Fibroblast of peridontal ligament (primary cell): ENCODE measurements at regions not wholly inside any gene's neighbourhood (a gene's known extent, or its start where the extent isn't known, plus 50 kb on each side); places are given as distances from the start of the nearest gene placed in this dataset.
"Not testable (repeated sequence)": the region's sequence is repeated elsewhere in the genome, so short reads cannot be mapped to it uniquely, and the experiment has no call there.

ENCODE experiments used
- DNase-seq: peaks from one replicate; pipeline ENCODE4 v3.0.0-alpha.2; 2010; ENCODE audit errors: extremely low read depth

DNA sequence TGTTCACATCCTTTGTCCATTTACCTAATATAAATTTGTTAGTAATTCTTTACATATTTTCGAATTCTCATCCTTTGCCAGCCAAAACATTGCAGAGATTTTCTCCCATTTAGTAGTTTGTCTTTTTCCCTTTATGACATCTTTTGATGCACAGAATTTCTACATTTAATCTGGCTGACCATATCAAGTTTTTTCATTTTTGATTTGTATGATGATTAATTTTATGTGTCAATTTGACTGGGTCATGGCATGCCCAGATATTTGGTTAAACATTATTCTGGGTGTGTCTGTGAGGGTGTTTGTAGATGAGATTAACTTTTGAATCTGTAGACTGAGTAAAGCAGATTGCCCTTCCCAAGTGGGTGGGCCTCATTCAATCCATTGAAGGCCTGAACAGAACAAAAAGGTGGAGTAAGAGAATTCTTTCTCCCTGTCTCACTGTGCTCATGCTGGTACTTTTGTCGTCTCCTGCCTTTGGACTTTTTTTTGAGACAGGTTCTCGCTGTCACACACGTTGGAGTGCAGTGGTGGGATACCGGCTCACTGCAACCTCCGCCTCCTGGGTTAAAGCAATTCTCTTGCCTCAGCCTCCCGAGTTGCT, 72.1 kb upstream of the EPB41L1 start:
- no peak for DNase-seq

DNA sequence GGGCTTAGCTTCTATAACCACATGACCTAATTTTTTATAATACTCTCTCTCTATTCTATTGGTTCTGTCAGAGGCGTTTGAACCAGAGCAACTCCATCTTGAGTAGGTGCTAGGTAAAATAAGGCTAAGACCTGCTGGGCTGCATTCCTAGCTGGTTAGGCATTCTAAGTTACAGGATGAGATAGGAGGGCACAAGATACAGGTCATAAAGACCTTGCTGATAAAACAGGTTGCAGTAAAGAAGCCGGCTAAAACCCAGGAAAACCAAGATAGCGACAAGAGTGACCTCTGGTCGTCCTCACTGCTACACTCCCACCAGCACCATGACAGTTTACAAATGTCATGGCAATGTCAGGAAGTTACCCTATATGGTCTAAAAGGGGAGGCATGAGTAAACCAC, 71.3 kb upstream of the EPB41L1 start:
- DNase-seq: not testable (repeated sequence)

DNA sequence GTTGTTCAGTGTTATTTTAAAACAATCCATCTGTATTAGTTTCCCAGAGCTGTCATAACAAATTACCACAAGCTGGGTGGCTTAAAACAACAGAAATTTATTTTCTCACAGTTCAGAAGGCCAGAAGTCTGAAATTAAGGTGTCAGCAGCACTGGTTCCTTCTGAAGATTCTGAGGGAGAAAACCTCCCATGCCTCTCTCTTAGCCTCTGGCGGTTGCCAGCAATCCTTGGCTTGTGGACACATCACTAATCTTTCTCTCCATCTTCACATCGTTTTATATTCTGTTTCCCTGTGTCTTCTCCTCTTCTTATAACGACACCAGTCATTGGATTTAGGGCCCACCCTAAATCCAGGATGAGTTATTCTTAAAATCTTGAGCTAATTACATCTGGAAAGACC, 70.2 kb upstream of the EPB41L1 start:
- no peak for DNase-seq

DNA sequence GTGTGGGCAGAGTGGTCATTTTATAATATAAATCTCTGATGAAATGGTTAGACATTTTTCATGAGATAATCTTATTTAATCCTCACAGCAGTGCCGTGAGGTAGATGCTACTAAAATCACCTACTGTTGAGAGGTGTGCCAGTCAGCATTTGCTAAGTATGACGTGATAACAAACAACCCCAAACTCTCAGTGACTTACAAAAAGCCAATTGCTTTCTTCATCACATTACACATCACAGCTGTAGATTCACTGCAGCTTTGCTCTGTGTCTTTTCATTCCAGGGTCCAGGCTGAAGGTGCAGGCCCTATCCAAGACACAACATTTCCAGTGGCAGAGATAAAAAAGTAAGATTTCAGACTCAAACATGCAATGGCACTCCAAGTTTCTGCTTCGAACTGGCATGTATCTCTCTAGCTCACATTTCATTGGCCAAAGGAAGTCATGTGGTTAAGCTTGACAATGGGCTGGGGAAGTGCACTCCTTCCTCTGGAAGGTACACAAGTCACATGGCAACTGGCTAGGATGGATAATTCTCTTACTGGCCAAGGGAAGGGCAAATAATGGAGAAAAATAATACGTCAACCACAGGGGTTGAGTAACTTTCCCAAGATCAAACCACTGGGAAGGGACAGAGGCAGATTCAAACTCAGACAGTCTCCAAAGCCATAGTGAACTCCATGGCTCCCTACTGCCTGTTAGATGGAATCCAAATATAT, 69.5 kb upstream of the EPB41L1 start:
- DNase-seq: no peak

DNA sequence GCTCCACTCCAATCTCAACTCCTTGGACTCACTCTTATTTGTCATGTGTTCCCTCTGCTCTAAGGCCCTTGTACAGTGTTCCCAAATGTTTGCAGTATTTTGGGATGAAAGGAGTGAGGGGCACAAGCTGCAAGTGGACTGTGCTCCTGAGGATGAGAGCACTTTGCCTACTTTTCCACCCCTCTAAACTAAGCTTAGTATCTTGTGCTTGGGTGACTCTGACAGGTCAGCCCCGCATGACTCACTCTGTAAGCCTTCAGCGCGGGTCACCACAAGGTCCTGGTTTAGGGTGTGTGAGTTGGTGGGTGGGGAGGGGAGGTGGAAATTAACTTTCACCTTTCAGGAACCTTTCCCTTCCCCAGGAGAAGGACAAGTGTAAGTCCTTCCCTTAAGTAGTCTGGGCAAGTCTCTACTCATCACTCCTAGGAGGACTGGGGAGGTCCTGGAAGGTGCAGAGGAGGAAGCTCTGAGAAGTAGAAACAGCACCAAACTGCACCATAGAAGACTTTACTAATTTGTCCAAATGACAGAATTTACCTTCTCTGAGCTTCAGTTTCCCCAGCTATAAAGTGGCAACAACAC, 68.8 kb upstream of the EPB41L1 start:
- DNase-seq: no peak

DNA sequence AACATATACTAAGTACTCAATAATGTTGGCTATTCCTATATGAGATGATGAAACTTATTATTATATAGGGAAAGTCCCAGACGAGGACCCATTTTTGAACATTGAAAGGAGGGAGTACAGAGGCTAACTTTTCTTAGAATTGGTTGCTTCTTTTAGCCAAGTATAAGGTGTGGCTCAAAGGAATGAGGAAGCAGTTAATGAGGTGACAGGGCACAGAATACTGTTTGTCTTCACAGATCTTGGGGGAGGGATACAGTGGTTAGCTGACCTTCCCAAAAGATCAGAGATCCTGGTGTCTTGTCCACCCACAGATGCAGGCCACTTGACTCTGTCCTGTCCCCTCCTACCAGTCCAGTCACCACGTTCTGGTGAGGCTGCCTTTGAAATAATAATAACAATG, 67.8 kb upstream of the EPB41L1 start:
- no peak for DNase-seq

DNA sequence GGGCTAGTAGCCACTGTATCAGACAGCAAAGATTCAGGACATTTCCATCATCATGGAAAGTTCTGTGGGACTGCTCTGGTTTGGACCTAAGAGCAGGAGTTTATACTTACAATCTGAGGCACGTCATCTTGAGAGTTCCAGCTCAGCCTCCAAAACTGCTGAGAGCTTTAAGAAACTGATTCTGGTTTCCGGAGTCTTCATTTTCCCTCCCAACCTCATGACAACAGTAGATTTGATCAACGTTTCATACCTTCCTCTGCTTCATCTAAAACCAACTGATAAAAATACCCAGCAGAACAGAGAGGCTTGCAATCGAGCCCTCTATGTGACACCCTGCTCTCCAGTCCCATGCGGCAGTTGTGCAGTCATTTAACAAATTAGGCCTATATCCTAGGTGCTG, 64.3 kb upstream of the EPB41L1 start:
- no peak for DNase-seq

DNA sequence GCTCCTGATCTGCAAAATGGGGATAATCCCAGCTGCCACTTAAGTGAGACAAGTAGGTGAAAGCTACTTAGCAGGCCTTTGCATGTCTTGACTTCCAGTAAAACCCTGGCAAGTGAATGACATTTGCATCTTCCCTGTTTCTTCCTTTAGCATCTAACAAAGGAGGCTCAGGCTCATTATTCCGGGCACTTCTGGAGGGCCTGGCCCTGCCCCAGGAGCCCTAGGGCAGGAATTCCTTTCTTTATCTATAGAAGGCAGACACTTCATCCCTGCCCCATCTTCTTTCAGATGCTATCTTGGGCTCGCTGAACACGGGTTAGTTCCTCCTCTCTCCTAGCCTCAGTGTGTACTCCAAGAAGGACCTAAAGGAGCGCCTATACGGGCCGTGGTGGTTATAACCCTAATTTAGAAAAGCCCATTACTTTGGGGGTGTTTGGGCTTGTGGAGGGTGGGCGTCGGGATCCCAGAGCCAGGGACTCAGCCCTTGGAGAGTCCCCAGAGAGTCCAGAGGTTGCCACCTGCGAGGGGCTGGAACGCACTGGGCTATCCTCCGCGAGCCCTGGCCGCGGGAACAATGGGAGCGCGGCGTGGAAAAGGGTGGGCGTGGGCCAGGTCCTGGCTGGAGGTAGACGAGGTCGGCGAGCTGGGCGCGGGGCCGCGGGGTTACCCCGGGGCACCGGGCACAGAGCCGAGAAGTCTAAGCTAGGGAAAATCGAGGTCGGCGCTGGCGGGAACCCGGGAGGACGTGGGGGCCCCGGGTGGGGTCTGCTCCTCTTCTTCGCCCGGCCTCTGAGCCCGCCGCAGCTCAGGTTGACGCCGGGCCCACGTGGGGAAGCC, 62.8 kb upstream of the EPB41L1 start:
- no peak for DNase-seq

DNA sequence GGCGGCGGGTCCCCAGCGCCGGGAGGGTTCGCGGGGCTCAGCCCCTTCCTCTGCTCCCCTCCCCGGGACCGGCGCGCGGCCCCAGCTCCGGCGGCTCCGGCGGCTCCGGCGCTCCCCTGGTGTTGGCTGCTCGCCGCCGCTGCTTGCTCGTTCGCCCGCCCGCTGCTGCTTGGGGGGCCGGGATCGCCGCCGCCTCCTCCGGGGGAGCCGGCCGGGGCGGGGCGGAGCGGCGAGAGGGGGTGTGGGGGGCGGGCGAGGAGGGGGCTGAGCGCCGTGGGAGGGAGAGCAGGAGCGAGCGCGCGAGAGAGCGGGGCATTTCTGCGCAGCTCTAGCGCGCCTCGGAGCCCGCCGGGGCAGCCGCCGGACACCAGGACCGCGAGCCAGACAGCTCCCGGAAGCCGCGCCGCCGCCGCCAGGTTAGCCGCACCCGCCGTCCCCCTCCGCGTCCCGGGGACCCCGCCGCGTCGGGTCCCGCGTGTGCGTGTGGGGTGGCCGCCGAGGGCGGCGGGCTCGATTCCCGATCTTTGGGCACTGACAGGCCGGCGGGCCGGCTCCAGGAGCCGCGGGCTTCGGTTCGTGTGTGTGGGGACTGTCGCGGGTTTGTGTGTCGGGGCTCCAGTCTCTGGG, 62.0 kb upstream of the EPB41L1 start:
- DNase-seq: no peak

DNA sequence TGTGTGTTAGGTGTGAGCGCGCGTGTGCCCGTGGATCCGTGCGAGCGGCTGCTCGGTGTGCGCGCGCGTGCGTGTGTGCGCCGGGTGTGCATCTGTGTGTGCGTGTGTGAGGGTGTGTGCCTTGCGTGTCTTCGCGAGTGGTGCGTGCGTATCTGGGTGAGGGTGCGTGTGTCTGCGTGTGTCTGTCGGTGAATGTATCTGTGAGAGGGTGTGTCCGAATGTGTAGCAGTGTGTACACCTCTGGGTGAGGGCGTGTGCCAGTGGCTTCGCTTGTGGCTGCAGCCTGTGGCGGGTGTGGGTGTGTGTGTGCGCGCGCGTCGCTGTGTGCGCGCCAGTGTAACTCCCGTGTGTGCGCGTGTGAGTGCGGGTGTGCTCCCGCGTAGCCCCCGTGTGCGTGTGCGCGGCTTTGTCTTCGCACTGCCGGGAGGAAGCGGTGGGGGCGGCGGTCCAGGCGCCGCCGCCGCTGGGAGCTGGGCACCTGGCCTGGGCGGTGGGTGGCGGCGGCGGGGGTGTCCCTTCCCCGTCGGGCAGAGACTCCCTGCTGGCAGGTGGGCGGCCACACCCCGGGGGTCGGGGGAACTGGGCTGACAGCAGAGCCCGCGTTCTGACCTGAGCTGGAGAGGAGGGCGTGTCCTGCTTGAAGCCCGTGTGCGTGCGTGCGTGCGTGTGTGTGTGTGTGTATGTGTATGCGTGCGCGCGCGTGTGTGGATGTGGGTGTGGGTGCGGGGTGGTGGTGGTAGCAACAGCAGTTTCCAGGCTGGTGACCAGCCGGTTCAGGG, 61.3 kb upstream of the EPB41L1 start:
- no peak for DNase-seq

DNA sequence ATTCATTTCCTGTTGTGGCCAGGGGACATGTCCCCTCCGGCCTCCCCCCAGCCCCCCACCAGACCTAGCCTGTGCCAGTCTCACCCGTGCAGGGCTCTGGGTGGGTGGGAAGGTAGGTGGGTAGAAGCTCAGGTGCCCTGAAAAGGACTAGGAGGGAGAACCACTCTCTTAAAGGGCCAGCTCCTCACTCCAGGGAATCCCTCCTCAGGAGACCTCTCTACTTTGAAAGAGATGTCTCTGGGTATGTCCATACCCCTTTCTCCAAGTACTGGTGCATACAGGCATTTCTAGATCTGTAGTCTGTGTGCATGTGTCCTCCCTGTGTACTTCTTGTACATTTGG, 60.8 kb upstream of the EPB41L1 start:
- no peak for DNase-seq

DNA sequence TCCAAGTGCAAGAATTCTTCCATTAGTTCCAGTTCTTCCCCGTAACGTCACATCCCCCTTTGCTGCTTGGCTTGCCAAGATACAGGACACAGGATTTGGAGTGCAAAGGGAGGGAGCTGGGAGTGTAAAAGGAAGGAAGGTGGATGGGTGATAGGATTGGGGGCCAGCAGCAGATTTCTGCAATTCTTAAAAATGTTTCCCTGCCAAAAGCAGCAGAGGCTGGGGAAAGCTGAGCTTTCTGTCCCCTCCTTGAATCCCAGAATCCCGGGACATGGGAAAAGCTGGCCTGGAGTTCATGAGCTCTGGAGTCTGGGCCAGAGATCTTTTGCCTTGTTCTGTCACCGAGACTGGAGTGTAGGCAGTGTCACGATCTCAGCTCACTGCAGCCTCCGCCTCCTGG, 60.0 kb upstream of the EPB41L1 start:
- DNase-seq: peak; percentile 49

DNA sequence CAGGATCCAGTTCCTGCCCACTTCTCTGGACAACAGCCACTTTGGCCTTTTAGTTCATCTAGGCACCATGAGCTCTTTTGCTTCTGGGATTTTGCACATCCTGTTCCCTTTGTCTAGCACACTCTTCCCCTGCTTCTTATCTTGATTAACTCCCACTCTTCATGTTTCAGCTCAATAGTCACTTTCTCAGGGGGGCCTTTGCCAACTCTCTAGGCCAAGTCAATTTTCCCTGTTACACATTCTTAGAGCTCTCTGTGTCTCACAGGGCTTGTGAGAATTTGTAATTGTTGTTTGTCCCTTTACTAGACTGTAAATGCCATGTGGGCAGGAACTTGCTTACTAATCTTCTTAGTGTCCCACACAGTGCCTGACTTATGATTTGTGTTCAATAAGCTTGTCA, 58.1 kb upstream of the EPB41L1 start:
- DNase-seq: no peak

DNA sequence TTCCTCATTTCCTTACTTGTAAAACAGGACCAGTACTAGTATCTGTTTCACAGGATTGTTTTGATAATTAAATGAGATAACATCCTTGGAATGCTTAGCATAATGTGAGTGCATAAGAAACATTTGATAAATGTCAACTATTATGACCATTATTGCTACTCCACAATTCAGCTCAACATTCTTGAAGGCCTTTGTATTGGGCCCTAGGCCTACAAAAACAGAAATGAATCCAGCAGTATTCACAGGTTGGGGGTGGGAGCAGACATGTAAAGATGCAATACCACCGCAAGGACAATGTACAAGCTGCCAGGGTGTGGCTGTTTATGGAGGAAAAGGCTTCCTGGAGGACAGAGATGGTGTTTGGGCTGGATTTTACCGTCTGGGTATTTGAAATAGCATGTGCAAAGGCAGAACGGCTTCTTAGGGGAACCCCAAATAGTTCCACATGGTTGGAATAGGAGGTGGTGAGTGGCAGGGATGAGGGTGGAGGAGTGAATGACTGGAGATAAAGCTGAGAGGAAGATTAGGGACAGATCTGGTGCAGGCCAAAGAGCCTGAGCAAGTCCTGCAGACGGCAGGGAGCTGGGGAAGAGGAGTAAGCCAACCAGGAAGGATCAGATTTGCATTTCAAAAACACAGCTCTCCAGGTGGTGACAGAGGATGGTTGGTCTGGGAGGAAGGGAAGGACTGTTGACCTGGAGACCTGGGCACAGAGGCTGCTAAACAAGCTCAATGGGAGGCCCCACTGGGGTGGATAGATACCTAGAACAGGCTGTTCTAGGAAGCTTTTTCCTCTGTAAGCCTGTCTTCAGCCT, 57.0 kb upstream of the EPB41L1 start:
- DNase-seq: peak; percentile 43

DNA sequence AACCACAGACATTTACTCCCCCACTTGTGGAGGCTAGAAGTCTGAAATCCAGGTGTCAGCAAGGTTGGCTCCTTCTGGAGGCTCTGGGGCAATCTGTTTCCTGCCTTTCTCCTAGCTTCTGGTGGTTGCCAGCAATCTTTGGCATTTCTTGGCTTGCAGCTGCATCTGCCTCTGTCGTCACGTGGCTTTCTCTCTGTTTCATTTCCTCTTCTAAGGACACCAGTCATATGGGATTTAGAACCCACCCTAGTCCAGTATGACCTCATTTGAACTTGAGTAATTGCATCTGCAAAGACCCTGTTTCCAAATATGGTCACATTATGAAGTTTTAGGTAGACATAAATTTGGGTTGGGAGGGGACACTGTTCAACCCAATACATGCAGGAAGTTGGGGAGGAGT, 56.2 kb upstream of the EPB41L1 start:
- peak; percentile 65 for DNase-seq

DNA sequence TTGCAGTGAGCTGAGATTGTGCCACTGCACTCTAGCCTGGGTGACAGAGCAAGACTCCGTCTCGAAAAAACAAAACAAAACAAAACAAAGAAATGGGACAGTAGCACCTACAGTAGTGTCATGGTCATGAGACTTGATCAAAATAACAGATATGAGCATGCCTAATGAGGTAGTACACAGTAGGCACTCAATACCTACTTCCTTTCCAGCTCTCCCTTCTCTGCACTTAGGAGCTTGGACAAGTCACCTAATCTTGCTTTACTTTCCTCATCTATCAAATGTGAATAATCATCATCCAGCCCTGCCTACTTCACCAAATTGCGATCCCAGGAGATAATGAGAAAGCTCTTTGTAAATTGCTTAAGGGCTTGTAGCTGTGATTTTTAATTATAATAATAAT, 55.4 kb upstream of the EPB41L1 start:
- DNase-seq: no peak

DNA sequence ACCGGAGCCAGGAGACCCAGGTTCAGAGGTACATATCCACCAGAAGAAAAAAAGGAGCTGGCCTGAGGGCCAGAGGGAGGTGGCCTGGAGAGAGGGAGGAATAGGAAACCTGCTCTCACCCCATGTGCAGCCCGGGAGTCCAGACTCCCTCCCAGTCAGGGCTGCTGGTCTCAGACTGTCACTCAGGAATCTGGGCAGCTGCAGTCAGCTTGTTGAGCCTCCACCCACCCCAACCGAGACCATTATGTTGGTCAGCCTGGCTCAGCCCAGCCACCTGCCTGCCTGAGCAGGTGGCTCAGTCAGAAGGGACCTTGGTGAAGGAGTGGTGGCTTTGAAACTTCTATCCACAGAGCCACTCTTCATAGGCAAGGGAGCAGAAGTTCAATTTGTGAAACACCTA, 53.3 kb upstream of the EPB41L1 start:
- no peak for DNase-seq

DNA sequence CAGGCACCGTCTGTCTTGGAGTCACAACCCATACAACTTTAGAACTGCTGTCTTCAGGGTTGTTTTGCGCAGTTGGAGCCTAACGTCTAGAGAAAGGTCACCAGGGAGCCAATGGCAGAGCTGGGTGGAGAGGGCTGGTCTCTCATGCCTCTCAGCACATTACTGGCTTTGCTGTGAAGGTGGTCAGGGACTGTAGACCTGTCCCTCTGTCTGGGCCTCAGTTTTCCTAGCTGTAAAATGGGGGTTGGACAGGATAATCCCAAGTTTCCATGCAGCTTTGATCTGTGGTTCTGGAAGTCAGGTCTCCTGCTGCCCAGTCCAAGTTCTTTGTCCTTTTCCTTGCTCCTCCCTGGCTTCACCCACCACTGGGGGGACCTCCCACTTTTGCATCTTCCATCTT, 52.2 kb upstream of the EPB41L1 start:
- DNase-seq: no peak

DNA sequence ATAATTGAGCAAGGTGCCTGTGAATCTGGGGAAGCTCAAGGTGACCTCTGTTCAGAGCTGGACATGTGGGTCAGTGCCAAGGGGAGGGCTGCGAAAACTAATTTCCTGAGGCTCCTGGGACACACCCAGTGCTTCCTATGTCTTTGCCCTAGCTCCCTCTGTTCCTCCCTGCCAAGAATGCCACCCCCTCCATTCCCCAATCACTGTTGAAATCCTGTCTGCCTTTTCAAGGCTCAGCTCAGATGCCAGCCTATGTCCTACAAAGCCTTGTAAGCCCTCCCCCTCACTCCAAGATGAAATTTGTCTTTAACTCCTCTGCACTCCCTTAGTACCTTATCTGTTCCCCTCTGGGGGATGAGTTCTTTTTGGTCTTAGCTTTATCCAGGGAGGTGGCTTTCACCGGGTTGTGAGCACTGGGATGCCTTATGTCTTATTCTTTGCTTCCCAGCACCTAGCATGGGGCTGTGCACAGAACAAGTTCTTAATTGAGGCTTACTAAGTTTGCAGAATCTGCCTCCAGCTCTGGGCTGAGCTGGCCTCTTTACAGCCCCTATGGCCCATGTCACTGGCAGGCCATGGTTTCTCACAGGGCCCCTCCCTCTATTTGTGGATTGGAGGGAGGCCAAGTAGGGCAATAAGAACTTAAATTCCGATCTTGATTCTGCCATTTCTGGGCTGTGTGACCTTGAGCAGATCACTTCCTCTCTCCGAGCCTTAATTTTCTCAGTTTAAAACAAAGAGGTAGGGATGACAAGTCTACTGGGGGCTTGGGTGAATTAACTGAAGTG, 51.5 kb upstream of the EPB41L1 start:
- DNase-seq: no peak

DNA sequence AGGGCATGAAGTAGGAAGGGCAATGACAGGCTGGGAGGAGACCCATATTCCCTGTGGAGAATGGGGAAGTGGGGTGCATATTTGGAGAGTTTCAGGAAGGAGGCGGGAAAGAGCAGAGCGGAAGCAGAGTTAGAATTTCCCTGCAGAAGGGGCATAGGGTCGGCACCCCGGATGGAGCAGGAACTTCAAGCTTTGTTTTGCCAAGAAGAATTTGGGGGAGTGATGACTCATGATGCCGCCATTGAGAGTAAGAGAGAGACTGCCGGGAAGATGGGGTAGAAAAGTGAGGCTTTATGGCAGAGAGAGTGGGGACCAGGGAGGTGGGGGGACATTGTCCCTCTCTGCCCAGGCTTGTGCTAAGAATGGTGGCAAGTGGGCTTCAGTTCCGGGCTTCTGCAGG, 50.3 kb upstream of the EPB41L1 start:
- no peak for DNase-seq
